Glomerular visceral epithelial cell (primary cell): ENCODE measurements at regions not wholly inside any gene's neighbourhood (a gene's known extent, or its start where the extent isn't known, plus 50 kb on each side); places are given as distances from the start of the nearest gene placed in this dataset.

ENCODE experiments used
- DNase-seq: peaks from one replicate; pipeline ENCODE4 v3.0.0-alpha.2; 2016; ENCODE audit errors: extremely low spot score

GRCh38 chr2:60097298-60097697, 456.2 kb downstream of the BCL11A start:
- no peak for DNase-seq

- no peak for DNase-seq
Measured at GRCh38 chr2:60096556-60096955, 456.9 kb downstream of the BCL11A start.

GRCh38 chr2:60095903-60096302, 457.6 kb downstream of the BCL11A start:
- DNase-seq, result no peak

- DNase-seq, result no peak
Measured at GRCh38 chr2:60095202-60095815, 458.1 kb downstream of the BCL11A start.

- DNase-seq, result no peak
Measured at GRCh38 chr2:60094450-60094929, 459.0 kb downstream of the BCL11A start.

GRCh38 chr2:60092781-60093180, 460.7 kb downstream of the BCL11A start:
- no peak for DNase-seq

- DNase-seq, result no peak
Measured at GRCh38 chr2:60091894-60092293, 461.6 kb downstream of the BCL11A start.

- DNase-seq, result no peak
Measured at GRCh38 chr2:60091266-60091665, 462.2 kb downstream of the BCL11A start.

GRCh38 chr2:60079562-60079961, 473.9 kb downstream of the BCL11A start:
- DNase-seq, result no peak

GRCh38 chr2:60075048-60075447, 478.4 kb downstream of the BCL11A start:
- DNase-seq, result no peak

GRCh38 chr2:60073201-60073600, 480.3 kb downstream of the BCL11A start:
- no peak for DNase-seq

GRCh38 chr2:60072609-60073008, 480.8 kb downstream of the BCL11A start:
- no peak for DNase-seq

- DNase-seq, result no peak
Measured at GRCh38 chr2:60071490-60071831, 482.0 kb downstream of the BCL11A start.

GRCh38 chr2:60070736-60071489, 482.5 kb downstream of the BCL11A start:
- DNase-seq, result no peak

- DNase-seq, result no peak
Measured at GRCh38 chr2:60070196-60070595, 483.3 kb downstream of the BCL11A start.

- no peak for DNase-seq
Measured at GRCh38 chr2:60068755-60069154, 484.7 kb downstream of the BCL11A start.

- no peak for DNase-seq
Measured at GRCh38 chr2:60067006-60067405, 486.4 kb downstream of the BCL11A start.

- DNase-seq, result no peak
Measured at GRCh38 chr2:60066096-60066839, 487.2 kb downstream of the BCL11A start.

- DNase-seq, result no peak
Measured at GRCh38 chr2:60064687-60065389, 488.6 kb downstream of the BCL11A start.

GRCh38 chr2:60058781-60059180, 494.7 kb downstream of the BCL11A start:
- DNase-seq, result no peak

GRCh38 chr2:60054571-60055340, 498.7 kb downstream of the BCL11A start:
- no peak for DNase-seq
